GM12878 (cell line): ENCODE measurements at regions not wholly inside any gene's neighbourhood (a gene's known extent, or its start where the extent isn't known, plus 50 kb on each side); places are given as distances from the start of the nearest gene placed in this dataset.

Experiments
- ATF3 ChIP-seq: IDR thresholded peaks from 2 replicates; pipeline ENCODE4 v1.6.1; 2011; ENCODE audit warnings: low read depth, mild to moderate bottlenecking, low read length, moderate library complexity, borderline replicate concordance; ENCODE audit errors: extremely low read depth
- CTCF ChIP-seq, 3 experiments: IDR thresholded peaks in 2 of 3; conservative IDR thresholded peaks in 1 of 3; 2 replicates each; pipeline ENCODE4 v1.5.1; 2011; ENCODE audit warnings: low read depth in 3 of 3, low read length in 3 of 3, mild to moderate bottlenecking in 3 of 3, control low read depth in 2 of 3, moderate library complexity in 2 of 3, inconsistent platforms in 1 of 3, mixed read lengths in 1 of 3; ENCODE audit not compliant: control insufficient read depth in 2 of 3, insufficient read depth in 1 of 3; ENCODE audit errors: extremely low read depth in 1 of 3
- EGR1 ChIP-seq, 2 experiments: IDR thresholded peaks; 1 replicate in 1 of 2; 2 replicates in 1 of 2; pipeline ENCODE4 v1.6.1; 2011 to 2012; ENCODE audit warnings: low read depth in 2 of 2, low read length in 2 of 2, borderline replicate concordance in 1 of 2, mild to moderate bottlenecking in 1 of 2, moderate library complexity in 1 of 2
- EZH2 ChIP-seq: IDR thresholded peaks from 2 replicates; pipeline ENCODE4 v1.6.1; 2012; ENCODE audit warnings: low read depth, mild to moderate bottlenecking, control low read depth, inconsistent platforms, low read length, borderline replicate concordance; ENCODE audit not compliant: control insufficient read depth
- HCFC1 ChIP-seq: fragments of 150-350 bp; IDR thresholded peaks from 2 replicates; pipeline ENCODE4 v1.6.1; 2014; ENCODE audit warnings: low read length
- KDM1A ChIP-seq: fragments of 200-600 bp; sonication (generic); IDR thresholded peaks from 2 replicates; pipeline ENCODE4 v1.6.1; 2016; ENCODE audit warnings: borderline replicate concordance
- PKNOX1 ChIP-seq: fragments of 450-650 bp; IDR thresholded peaks from 2 replicates; pipeline ENCODE4 v1.6.1; 2016; ENCODE audit warnings: mild to moderate bottlenecking
- POLR2A ChIP-seq: IDR thresholded peaks from 2 replicates; pipeline ENCODE4 v1.6.1; 2011; ENCODE audit warnings: low read depth, mild to moderate bottlenecking, low read length
- YY1 ChIP-seq: IDR thresholded peaks from 2 replicates; pipeline ENCODE4 v1.6.1; 2011; ENCODE audit warnings: low read depth, mild to moderate bottlenecking, low read length
- ZNF274 ChIP-seq: IDR thresholded peaks from one replicate; pipeline ENCODE4 v1.8.0; 2011; ENCODE audit not compliant: insufficient read length, insufficient read depth

DNA sequence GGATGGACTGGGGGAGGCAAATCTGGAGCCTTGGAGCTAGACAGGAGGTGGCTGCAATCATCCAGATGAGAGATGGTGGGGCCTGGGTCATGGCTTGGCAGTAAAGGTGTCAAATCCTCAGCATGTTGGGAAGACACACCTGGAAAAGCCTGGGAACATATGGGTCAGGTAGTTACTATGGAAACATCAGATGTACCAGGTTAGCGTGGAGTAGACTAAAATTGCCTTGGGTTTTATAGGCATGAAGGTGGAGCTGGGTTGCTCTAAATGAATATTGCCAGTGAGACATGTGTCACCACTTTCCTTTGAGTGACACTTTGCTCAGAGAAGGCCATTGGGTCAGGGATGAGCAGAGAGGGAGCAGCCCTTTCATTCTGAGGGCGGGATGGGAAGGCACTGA lies 473.7 kb downstream of the TBC1D22A start:
- TF ChIP-seq HCFC1 (no peak), ZNF274 (no peak), PKNOX1 (no peak), CTCF (IDR thresholded peaks at IDR 0.05 in 2 of 3, conservative IDR thresholded peaks at IDR 0.05 in 1 of 3; ENCODE audit: control insufficient read depth in 2 of 3, extremely low read depth in 1 of 3, insufficient read depth in 1 of 3, low read depth in 3 of 3, low read length in 3 of 3) (no peak), ATF3 (no peak), POLR2A (no peak), EZH2 (no peak), EGR1 (IDR thresholded peaks at IDR 0.05; ENCODE audit: borderline replicate concordance in 1 of 2, low read depth in 2 of 2, low read length in 2 of 2) (no peak), KDM1A (no peak), YY1 (no peak)
